GM18909 (cell line): ENCODE measurements at regions not wholly inside any gene's neighbourhood (a gene's known extent, or its start where the extent isn't known, plus 50 kb on each side); places are given as distances from the start of the nearest gene placed in this dataset.
A peak's percentile ranks its signal among the peaks of the same experiment; 100 is the strongest.

Experiments
- ATAC-seq: cut with Tn5 transposase; IDR thresholded peaks from one replicate; pipeline ENCODE4 v1.9.1; 2021; ENCODE audit warnings: mild to moderate bottlenecking; ENCODE audit not compliant: unreplicated experiment, poor library complexity

GRCh38 chr10:44591911-44592310 is 207.0 kb upstream of the CXCL12 start:
- ATAC-seq, result no peak

- ATAC-seq, result no peak
Observed at GRCh38 chr10:44593952-44594351, 209.1 kb upstream of the CXCL12 start.

DNA sequence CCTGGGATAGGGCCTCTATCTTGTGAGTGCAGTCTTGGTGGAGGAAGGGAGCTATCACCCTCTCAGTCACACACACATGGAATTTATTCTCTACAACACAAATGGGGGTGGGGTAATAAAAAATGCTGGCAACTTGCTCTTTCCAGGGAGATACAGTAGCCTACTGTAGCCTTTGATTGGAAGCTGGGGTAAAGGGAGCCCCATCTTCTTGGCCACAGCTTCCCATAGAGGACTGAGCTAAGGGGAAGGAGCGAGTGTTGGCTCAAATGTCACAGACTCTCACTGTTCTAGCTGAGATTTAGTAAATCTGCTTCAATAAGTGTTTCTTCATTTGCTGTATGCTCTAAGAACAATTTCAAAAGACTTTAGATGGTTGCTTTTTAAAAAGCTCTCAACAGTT is 222.2 kb upstream of the CXCL12 start:
- no peak for ATAC-seq

GRCh38 chr10:44618910-44619309 is 234.0 kb upstream of the CXCL12 start:
- ATAC-seq, result no peak

- no peak for ATAC-seq
Observed at GRCh38 chr10:44619521-44619920, 234.6 kb upstream of the CXCL12 start.

DNA sequence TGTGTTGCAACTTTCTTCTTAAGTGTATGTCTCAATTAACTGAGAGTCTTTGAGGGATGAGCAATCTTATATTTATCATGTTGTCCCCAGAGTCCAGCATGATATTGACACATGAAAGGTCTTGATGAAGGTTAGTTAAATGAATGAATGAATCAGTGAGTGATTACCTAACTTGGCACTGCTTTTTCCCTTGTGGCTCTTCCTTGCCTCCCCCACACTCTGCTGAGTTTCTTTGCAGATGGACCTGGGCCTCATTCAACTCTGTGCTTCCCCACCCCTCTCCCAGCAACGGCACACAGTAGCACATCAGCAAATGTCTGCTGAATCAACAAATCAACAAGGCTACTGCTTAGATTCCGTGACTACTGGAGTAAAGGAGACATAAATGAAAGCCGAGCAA is 235.1 kb upstream of the CXCL12 start:
- no peak for ATAC-seq

- ATAC-seq, result no peak
Observed at GRCh38 chr10:44627591-44628354, 242.9 kb upstream of the CXCL12 start.

DNA sequence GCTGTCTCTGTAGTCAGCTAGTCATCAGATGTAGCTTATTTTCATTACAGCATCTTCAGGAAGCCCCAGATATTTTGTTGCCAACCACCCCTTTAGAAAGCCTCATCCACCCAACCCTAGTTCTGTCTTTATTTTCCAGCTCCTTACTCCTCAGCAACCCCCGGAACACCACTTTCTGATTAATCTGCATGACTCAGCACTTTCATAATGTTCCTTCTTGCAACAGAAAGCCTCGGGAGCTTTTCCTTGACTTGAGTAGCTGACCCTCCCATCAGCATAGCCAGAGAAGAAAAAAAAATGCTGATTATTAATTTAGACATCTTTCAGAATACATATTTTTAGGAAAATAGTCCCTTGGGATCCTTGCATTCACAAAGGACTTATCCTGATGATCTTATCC is 244.0 kb upstream of the CXCL12 start:
- ATAC-seq, result no peak

DNA sequence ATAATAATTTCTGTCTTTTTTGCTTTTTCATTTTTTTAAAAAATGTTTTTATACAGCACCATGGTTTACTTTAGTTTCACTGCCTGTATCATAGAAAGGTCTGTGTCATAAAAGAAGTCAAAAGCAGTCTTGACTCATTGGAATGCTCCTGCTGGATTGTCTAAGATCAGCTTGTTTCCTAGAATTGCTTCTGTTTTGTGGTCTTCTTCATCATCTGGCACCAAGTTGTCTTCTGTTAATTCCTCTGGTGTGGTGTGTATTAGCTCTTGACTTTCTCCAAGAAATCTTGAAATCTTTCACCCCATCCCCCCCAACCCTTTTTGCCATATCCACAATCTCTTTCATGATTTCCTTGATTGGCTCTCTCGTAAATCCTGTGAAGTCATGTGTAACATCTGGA is 250.3 kb upstream of the CXCL12 start:
- no peak for ATAC-seq

- no peak for ATAC-seq
Observed at GRCh38 chr10:44636625-44637024, 251.7 kb upstream of the CXCL12 start.

GRCh38 chr10:44640429-44640828 is 255.5 kb upstream of the CXCL12 start:
- no peak for ATAC-seq

DNA sequence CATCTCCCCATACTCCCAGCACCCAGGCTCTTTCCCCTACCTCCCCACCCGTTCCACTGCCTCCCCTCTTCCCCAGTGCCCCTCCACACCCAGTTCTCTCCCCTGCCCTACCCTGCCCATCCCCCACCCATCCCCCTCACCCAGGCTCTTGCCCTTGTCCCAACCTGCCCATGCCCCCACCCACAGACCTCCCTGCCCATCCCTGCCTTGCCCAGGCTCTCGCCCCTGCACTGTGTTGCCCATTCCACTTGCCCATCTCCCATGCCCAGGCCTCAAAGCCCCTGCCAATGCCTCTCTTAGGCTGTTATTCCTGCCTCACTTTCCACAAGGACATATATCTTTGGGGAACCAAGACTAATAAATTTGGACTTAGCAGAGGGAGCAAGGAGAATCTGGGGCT is 262.6 kb upstream of the CXCL12 start:
- peak; percentile 5 for ATAC-seq

DNA sequence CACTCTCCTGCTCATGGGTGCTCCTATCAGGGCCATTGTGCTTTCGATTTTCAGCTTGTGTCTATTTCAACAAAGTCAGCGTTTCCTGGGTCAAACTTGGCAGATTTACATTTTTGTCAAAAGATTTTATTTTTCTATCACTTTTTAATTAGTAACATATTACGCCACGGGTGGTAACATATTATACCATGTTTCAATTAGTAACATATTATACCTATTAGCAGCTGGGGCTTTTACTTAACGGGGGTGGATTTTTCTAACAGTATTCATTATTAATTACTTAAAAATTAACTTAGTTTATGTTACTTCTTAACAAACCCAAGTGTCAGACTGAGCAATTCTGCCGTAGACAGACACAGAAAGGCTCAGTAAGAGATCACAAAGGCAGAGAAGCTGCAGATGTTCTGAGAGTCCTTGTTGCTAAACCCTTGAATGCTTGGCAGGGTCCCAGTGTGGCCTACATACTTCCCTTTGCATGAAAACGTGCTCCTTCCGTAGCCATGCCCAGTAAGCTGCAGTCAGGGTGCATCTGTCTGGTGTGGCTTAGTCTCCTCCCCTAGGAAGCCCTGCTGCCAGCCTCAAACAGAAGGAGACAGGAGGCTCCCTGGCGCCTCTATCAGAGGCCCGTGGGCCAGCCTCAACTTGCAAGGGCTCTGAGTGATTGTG is 263.1 kb upstream of the CXCL12 start:
- ATAC-seq, result peak; percentile 96

GRCh38 chr10:44650691-44651661 is 260.2 kb upstream of the TMEM72 start:
- ATAC-seq, result no peak

GRCh38 chr10:44651834-44652233 is 259.3 kb upstream of the TMEM72 start:
- ATAC-seq, result no peak

- ATAC-seq, result no peak
Observed at GRCh38 chr10:44659320-44659719, 251.8 kb upstream of the TMEM72 start.

DNA sequence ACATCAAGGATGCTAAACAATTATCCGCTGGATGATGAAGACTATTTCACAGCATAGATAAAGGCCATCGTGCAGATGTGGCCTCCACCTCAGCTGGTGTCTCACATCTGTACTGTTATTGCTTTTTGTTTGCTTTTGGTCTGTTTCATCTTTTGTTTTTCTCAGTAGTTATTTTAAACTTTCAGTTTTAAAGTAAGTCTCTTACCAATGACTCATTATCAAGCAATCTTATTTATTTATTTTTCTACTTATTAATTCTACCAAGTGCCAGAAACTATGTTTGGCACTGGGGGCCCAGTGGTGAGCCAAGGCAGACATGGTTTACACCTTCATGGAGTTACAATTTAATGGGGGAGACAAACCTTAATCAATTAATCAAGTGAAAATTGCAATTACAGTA is 250.9 kb upstream of the TMEM72 start:
- ATAC-seq, result no peak

GRCh38 chr10:44662051-44662450 is 249.1 kb upstream of the TMEM72 start:
- no peak for ATAC-seq

DNA sequence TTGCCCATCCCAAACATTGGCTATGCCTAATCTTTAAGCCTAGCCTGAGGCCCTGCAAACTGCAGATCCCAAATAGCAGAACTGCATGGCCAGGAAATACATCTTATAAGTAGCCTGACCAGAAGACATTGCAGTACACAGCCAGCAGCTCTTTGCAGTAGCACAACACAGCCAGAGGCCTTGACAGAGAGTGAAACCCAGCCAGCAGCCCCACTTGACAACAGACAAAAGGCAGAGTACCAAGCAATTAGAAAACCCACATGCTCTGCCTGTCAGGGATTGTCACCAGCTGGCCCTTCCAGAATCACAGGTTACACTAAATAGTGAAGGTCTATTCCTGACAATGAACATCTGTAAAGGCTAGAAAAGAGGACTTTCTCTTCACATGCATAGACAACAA is 242.8 kb upstream of the TMEM72 start:
- ATAC-seq, result no peak

- no peak for ATAC-seq
Observed at GRCh38 chr10:44671319-44671718, 239.8 kb upstream of the TMEM72 start.
